Activated T-cell treated with anti-CD3 and anti-CD28 coated beads, Interleukin-2, amount 50 U/mL, for 72 hours (primary cell): ENCODE measurements at regions not wholly inside any gene's neighbourhood (a gene's known extent, or its start where the extent isn't known, plus 50 kb on each side); places are given as distances from the start of the nearest gene placed in this dataset.

Experiments
- ATAC-seq, 2 donors: fragments of 150-1000 bp; cut with Tn5 transposase; replicated peaks in 1 of 2; 2 replicates each; pipeline ENCODE4 v1.10.0; 2021; ENCODE audit warnings: moderate library complexity in 2 of 2, mild to moderate bottlenecking in 1 of 2
- DNase-seq, 2 donors: peaks; one replicate each; pipeline ENCODE4 v3.0.0; 2021 to 2022; ENCODE audit warnings: mixed read lengths in 1 of 2
- H3K27ac Mint-ChIP-seq: one replicate; pipeline ENCODE4 v1.8.0; 2022; ENCODE audit warnings: mild to moderate bottlenecking, moderate library complexity, mixed read lengths
- H3K27me3 Mint-ChIP-seq: one replicate; pipeline ENCODE4 v1.8.0; 2022; ENCODE audit warnings: low read depth, mixed read lengths
- H3K36me3 Mint-ChIP-seq, 2 donors: one replicate each; pipeline ENCODE4 v1.8.0; 2022; ENCODE audit warnings: mixed read lengths in 2 of 2, mild to moderate bottlenecking in 1 of 2; ENCODE audit not compliant: insufficient read depth in 2 of 2
- H3K4me1 Mint-ChIP-seq: one replicate; pipeline ENCODE4 v1.8.0; 2022; ENCODE audit warnings: low read depth, mixed read lengths
- H3K4me3 Mint-ChIP-seq, 2 donors: one replicate each; pipeline ENCODE4 v1.8.0; 2022; ENCODE audit warnings: mild to moderate bottlenecking in 2 of 2, mixed read lengths in 2 of 2, moderate library complexity in 2 of 2
- H3K9me3 Mint-ChIP-seq, 2 donors: one replicate each; pipeline ENCODE4 v1.8.0; 2022; ENCODE audit warnings: mixed read lengths in 2 of 2

GRCh38 chr14:22426711-22427110, 162.3 kb downstream of the DAD1 start:
- Mint-ChIP-seq H3K36me3 (no peaks in the 10 kb centered on the region), H3K9me3 (no peaks in the 10 kb centered on the region), H3K4me3 (no peak overlapping the region), H3K27me3 (no peaks in the 10 kb centered on the region), H3K27ac (no peak overlapping the region), H3K4me1 (no peaks in the 10 kb centered on the region)
- ATAC-seq: no peak
- DNase-seq: no peak

DNA sequence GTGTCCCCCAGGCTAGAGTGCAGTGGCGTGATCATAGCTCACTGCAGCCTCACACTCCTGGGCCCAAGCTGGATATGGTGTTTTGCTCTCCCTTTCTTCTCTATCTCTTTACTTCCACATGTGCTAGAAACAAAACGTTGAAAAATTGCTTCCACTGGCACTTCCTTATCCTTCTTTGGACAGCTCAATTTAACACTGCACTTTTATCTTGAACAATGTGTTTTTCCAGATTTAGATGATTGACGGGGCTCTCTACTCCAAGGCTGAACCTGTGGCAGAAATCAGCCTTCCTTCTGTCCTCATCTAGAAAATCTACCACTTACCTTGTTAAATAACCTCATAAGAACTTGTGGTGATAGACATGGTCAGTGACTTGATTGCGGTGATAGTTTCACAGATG, 165.1 kb downstream of the DAD1 start:
- no peak for ATAC-seq
- no peaks in the 10 kb centered on the region for H3K36me3 Mint-ChIP-seq
- no peaks in the 10 kb centered on the region for H3K27me3 Mint-ChIP-seq
- H3K4me1 Mint-ChIP-seq: no peaks in the 10 kb centered on the region
- no peak overlapping the region for H3K27ac Mint-ChIP-seq
- H3K9me3 Mint-ChIP-seq: no peaks in the 10 kb centered on the region
- no peak for DNase-seq
- no peak overlapping the region for H3K4me3 Mint-ChIP-seq

DNA sequence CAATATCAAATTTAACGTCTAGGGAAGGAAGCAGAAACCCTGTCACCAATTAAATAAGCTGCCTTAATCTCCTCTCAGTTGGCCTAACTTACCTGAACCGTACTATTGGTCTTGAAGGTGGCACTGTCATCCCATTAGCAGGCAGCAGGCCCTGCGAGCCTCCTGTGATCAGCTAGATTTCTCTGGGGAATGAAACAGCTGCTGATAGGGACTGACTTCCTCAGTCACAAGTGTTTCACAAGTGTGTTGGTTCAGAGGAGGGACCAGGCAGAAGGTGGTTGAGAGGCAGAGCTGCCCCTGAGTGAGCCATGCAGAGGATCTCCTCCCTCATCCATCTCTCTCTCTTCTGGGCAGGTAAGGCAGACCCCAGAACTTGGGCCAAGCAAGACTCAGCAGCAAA, 166.8 kb downstream of the DAD1 start:
- DNase-seq: no peak
- Mint-ChIP-seq H3K27ac (no peak overlapping the region), H3K27me3 (no peaks in the 10 kb centered on the region), H3K4me3 (no peak overlapping the region), H3K9me3 (no peaks in the 10 kb centered on the region), H3K4me1 (no peaks in the 10 kb centered on the region), H3K36me3 (no peaks in the 10 kb centered on the region)
- no peak for ATAC-seq

- H3K36me3 Mint-ChIP-seq: no peaks in the 10 kb centered on the region
- H3K27me3 Mint-ChIP-seq: no peaks in the 10 kb centered on the region
- DNase-seq: no peak
- H3K27ac Mint-ChIP-seq: no peak overlapping the region
- no peaks in the 10 kb centered on the region for H3K4me1 Mint-ChIP-seq
- H3K4me3 Mint-ChIP-seq: no peak overlapping the region
- H3K9me3 Mint-ChIP-seq: no peaks in the 10 kb centered on the region
- no peak for ATAC-seq
These were observed 168.3 kb downstream of the DAD1 start for GRCh38 chr14:22420598-22421186.

GRCh38 chr14:22419620-22420019, 169.4 kb downstream of the DAD1 start:
- DNase-seq: no peak
- Mint-ChIP-seq H3K9me3 (no peaks in the 10 kb centered on the region), H3K27ac (no peak overlapping the region), H3K4me3 (no peak overlapping the region), H3K4me1 (no peaks in the 10 kb centered on the region), H3K27me3 (no peaks in the 10 kb centered on the region), H3K36me3 (no peaks in the 10 kb centered on the region)
- no peak for ATAC-seq

GRCh38 chr14:22418631-22419030, 170.4 kb downstream of the DAD1 start:
- no peak overlapping the region for H3K27ac Mint-ChIP-seq
- H3K4me3 Mint-ChIP-seq: no peak overlapping the region
- ATAC-seq (no peak), DNase-seq (no peak)
- no peaks in the 10 kb centered on the region for H3K9me3 Mint-ChIP-seq
- H3K36me3 Mint-ChIP-seq: no peaks in the 10 kb centered on the region
- H3K4me1 Mint-ChIP-seq: no peaks in the 10 kb centered on the region
- no peaks in the 10 kb centered on the region for H3K27me3 Mint-ChIP-seq

DNA sequence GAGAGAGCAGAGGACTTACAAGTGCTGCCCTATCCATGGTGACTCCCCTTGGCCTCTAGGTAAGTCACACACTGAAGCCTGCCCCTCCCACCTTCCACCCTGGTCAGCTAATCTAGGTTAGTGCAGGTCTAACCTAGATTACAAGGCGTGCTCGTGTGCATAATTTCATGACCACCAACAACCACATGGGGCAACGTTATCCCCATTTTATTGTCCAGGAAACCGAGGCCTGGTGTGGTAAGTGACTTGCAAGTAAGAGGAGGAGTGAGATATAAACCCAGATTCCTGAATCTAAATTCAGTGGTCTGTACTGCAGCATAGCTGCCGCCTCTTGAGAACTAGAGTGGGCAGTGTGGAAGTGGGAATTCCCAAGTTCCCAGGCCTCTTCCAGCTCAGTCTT, 171.1 kb downstream of the DAD1 start:
- Mint-ChIP-seq H3K27me3 (no peaks in the 10 kb centered on the region), H3K9me3 (no peaks in the 10 kb centered on the region), H3K4me3 (no peak overlapping the region), H3K27ac (no peak overlapping the region), H3K36me3 (no peaks in the 10 kb centered on the region), H3K4me1 (no peaks in the 10 kb centered on the region)
- DNase-seq: no peak
- ATAC-seq: no peak

GRCh38 chr14:22416193-22416592, 172.8 kb downstream of the DAD1 start:
- ATAC-seq (no peak), DNase-seq (no peak)
- Mint-ChIP-seq H3K4me3 (no peak overlapping the region), H3K36me3 (no peaks in the 10 kb centered on the region), H3K27me3 (no peaks in the 10 kb centered on the region), H3K4me1 (no peaks in the 10 kb centered on the region), H3K27ac (no peak overlapping the region), H3K9me3 (no peaks in the 10 kb centered on the region)

DNA sequence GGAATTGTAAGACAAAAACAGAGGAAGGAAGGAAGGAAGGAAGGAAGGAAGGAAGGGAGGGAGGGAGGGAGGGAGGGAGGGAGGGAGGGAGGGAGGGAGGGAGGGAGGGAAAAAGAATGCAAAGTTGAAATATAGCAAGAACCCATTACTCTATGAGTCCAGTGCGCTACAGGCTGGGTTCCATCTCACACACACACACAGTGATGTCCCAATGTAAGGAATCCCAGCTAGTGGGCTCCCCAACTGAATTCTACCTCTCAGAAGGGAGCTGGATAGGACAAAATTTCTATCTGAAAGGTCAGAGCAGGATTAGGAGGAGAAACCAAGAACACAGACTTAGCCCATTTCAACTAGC, 173.4 kb downstream of the DAD1 start:
- H3K9me3 Mint-ChIP-seq: no peaks in the 10 kb centered on the region
- no peaks in the 10 kb centered on the region for H3K27me3 Mint-ChIP-seq
- no peaks in the 10 kb centered on the region for H3K36me3 Mint-ChIP-seq
- H3K27ac Mint-ChIP-seq: no peak overlapping the region
- H3K4me3 Mint-ChIP-seq: no peak overlapping the region
- no peaks in the 10 kb centered on the region for H3K4me1 Mint-ChIP-seq
- ATAC-seq (no peak), DNase-seq (no peak)

GRCh38 chr14:22414876-22415604, 174.0 kb downstream of the DAD1 start:
- Mint-ChIP-seq H3K4me3 (no peak overlapping the region), H3K4me1 (no peaks in the 10 kb centered on the region), H3K9me3 (no peaks in the 10 kb centered on the region), H3K27me3 (no peaks in the 10 kb centered on the region), H3K27ac (no peak overlapping the region), H3K36me3 (no peaks in the 10 kb centered on the region)
- DNase-seq: no peak
- ATAC-seq: no peak

DNA sequence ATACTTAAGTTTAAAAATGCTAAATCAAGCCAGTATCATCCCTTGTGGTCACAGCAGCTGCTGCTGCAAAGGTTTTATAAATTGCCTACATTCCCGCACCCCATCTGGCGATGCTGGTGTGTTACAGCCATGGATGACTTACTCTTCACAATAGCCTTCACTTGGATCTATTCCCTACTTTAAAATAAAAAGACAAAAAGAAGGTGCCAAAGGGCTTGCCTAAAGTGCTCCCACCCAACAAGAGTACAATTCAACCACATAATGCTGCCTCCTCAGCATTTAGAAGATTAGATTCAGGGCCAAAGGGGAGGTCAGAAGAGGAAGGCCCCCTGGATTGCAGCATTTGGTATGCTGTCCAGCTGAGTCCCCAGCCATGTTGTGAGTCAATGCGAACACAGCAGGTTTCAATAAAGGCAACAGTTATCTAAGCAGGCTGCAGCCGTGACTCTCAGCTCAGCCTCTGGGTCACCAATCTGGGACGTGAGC, 176.1 kb downstream of the DAD1 start:
- no peak overlapping the region for H3K27ac Mint-ChIP-seq
- H3K27me3 Mint-ChIP-seq: no peaks in the 10 kb centered on the region
- DNase-seq (no peak), ATAC-seq (no peak)
- H3K9me3 Mint-ChIP-seq: no peaks in the 10 kb centered on the region
- no peak overlapping the region for H3K4me3 Mint-ChIP-seq
- no peaks in the 10 kb centered on the region for H3K4me1 Mint-ChIP-seq
- H3K36me3 Mint-ChIP-seq: no peaks in the 10 kb centered on the region

- H3K27me3 Mint-ChIP-seq: no peaks in the 10 kb centered on the region
- DNase-seq (no peak), ATAC-seq (no peak)
- H3K9me3 Mint-ChIP-seq: no peaks in the 10 kb centered on the region
- no peaks in the 10 kb centered on the region for H3K36me3 Mint-ChIP-seq
- H3K4me1 Mint-ChIP-seq: no peaks in the 10 kb centered on the region
- H3K27ac Mint-ChIP-seq: no peak overlapping the region
- H3K4me3 Mint-ChIP-seq: no peak overlapping the region
These were observed 177.5 kb downstream of the DAD1 start for GRCh38 chr14:22411398-22412055.

DNA sequence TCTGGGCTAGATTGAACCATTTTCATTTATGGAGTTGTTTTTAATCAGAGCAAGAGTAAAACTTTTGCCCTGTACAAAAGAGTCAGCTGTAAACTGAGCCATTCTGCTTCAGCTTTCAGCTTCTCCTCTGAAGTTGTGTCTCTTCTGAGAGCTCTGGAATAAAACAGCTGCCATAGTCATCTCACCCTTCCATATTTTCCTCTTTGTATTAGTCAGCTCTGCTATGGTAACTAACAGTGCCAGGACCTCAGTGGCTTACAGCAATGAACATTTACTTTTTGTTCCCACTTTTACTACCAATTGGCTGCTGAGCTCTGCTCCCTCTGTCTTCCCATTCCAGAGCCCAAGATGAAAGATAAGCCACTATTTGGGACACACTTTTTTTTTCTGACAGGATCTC, 178.5 kb downstream of the DAD1 start:
- no peak for DNase-seq
- H3K4me1 Mint-ChIP-seq: no peaks in the 10 kb centered on the region
- no peak for ATAC-seq
- no peaks in the 10 kb centered on the region for H3K36me3 Mint-ChIP-seq
- no peak overlapping the region for H3K27ac Mint-ChIP-seq
- H3K27me3 Mint-ChIP-seq: no peaks in the 10 kb centered on the region
- no peak overlapping the region for H3K4me3 Mint-ChIP-seq
- H3K9me3 Mint-ChIP-seq: no peaks in the 10 kb centered on the region

GRCh38 chr14:22409006-22409405, 180.0 kb downstream of the DAD1 start:
- DNase-seq (no peak), ATAC-seq (no peak)
- H3K9me3 Mint-ChIP-seq: no peaks in the 10 kb centered on the region
- H3K4me3 Mint-ChIP-seq: no peak overlapping the region
- H3K27me3 Mint-ChIP-seq: no peaks in the 10 kb centered on the region
- H3K36me3 Mint-ChIP-seq: no peaks in the 10 kb centered on the region
- no peak overlapping the region for H3K27ac Mint-ChIP-seq
- H3K4me1 Mint-ChIP-seq: no peaks in the 10 kb centered on the region
